ENCODE measurements at regions not wholly inside any gene's neighbourhood (a gene's known extent, or its start where the extent isn't known, plus 50 kb on each side); places are given as distances from the start of the nearest gene placed in this dataset.

GRCh38 chr2:184498936-184499335, 99.4 kb upstream of the ZNF804A start:
- Histone ChIP-seq H3K4me2 (ENCODE audit: insufficient read depth, low read length) (no peak overlapping the region), H4K20me1 (replicated peaks; ENCODE audit: control insufficient read depth, extremely low read depth, insufficient read depth, low read length) (no peaks in the 10 kb centered on the region), H3K4me1 (ENCODE audit: control insufficient read depth, extremely low read depth, insufficient read depth, low read length) (no peaks in the 10 kb centered on the region), H3K9me1 (replicated peaks; ENCODE audit: control insufficient read depth, extremely low read depth, insufficient read depth, low read length) (no peaks in the 10 kb centered on the region), H2AFZ (ENCODE audit: low read depth, low read length) (no peak overlapping the region), H3K27ac (ENCODE audit: insufficient read depth, low read depth, low read length) (no peak overlapping the region), H3K4me3 (replicated peaks in 1 of 3; ENCODE audit: insufficient read depth in 1 of 3, low read depth in 1 of 3, low read length in 3 of 3) (no peak overlapping the region), H3K9me3 (replicated peaks; ENCODE audit: control insufficient read depth, insufficient read depth, low read length) (no peaks in the 10 kb centered on the region), H3K36me3 (ENCODE audit: control insufficient read depth in 2 of 2, extremely low read depth in 1 of 2, insufficient read depth in 2 of 2, low read length in 2 of 2) (no peaks in the 10 kb centered on the region), H3K27me3 (ENCODE audit: control insufficient read depth in 2 of 2, insufficient read depth in 2 of 2, low read length in 2 of 2) (no peaks in the 10 kb centered on the region), H3K79me2 (ENCODE audit: control insufficient read depth, insufficient read depth, low read length) (no peaks in the 10 kb centered on the region), H3K9ac (replicated peaks; ENCODE audit: extremely low read depth, insufficient read depth, low read length) (no peak overlapping the region)
- BruUV-seq (replicated peaks): no TSS peak
- DNase-seq (ENCODE audit: low read depth, low spot score) (no peak), FAIRE-seq (no peak)
- no peak for TF ChIP-seq POLR2AphosphoS5 (IDR thresholded peaks at IDR 0.05; ENCODE audit: insufficient read depth, low read depth, low read length)
- no peak for TF ChIP-seq GATA2 (IDR thresholded peaks at IDR 0.05; ENCODE audit: insufficient read depth, insufficient read length, low read depth, low read length)
- TF ChIP-seq MAX (IDR thresholded peaks at IDR 0.05; ENCODE audit: insufficient read depth, insufficient read length): no peak
- TF ChIP-seq, protein P1, sequence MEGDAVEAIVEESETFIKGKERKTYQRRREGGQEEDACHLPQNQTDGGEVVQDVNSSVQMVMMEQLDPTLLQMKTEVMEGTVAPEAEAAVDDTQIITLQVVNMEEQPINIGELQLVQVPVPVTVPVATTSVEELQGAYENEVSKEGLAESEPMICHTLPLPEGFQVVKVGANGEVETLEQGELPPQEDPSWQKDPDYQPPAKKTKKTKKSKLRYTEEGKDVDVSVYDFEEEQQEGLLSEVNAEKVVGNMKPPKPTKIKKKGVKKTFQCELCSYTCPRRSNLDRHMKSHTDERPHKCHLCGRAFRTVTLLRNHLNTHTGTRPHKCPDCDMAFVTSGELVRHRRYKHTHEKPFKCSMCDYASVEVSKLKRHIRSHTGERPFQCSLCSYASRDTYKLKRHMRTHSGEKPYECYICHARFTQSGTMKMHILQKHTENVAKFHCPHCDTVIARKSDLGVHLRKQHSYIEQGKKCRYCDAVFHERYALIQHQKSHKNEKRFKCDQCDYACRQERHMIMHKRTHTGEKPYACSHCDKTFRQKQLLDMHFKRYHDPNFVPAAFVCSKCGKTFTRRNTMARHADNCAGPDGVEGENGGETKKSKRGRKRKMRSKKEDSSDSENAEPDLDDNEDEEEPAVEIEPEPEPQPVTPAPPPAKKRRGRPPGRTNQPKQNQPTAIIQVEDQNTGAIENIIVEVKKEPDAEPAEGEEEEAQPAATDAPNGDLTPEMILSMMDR (IDR thresholded peaks at IDR 0.05; ENCODE audit: extremely low read depth in 1 of 2, insufficient read depth in 1 of 2, low read depth in 1 of 2, low read length in 2 of 2): no peak
- TF ChIP-seq FOS (IDR thresholded peaks at IDR 0.05; ENCODE audit: borderline replicate concordance, insufficient read depth, low read length): no peak
- no peak for TF ChIP-seq EZH2 (IDR thresholded peaks at IDR 0.05; ENCODE audit: borderline replicate concordance, low read depth, low read length, severe bottlenecking)
- TF ChIP-seq JUN (IDR thresholded peaks at IDR 0.05; ENCODE audit: borderline replicate concordance, insufficient read depth, insufficient read length, low read depth): no peak
- TF ChIP-seq POLR2A (IDR thresholded peaks at IDR 0.05; ENCODE audit: low read depth, low read length): no peak
- TF ChIP-seq MYC (IDR thresholded peaks at IDR 0.05; ENCODE audit: low read depth, low read length): no peak
- intact Hi-C loops (cut with micrococcal nuclease) (no loop called here), dilution Hi-C loops (cut with MboI; ENCODE audit: extremely low pct_ligation_motif_present, low sequenced_read_pairs) (no loop called here)
- ChIA-PET POLR2A (no interaction called here), CTCF (no interaction called here)

Data from endothelial cell of umbilical vein (primary cell).